SK-N-SH (cell line): ENCODE measurements at regions not wholly inside any gene's neighbourhood (a gene's known extent, or its start where the extent isn't known, plus 50 kb on each side); places are given as distances from the start of the nearest gene placed in this dataset.

Experiments
- CTCF ChIA-PET: fragments of 300-600, 350-600 bp; formaldehyde crosslinking; extraction: SDS; loops from one replicate; lab custom pipeline; 2021; lab: Yijun Ruan, JAX
- POLR2A ChIA-PET: fragments of 350-600 bp; sonication (Branson Sonifier 250); formaldehyde crosslinking; extraction: SDS; loops from one replicate; lab custom pipeline; 2020; ENCODE audit warnings: antibody characterized with exemption, inconsistent platforms; lab: Yijun Ruan, JAX
- DNase-seq: peaks from one replicate; pipeline ENCODE4 v3.0.0; 2012
- H2AFZ ChIP-seq: fragments of 200-600 bp; sonication (generic); 2 replicates; pipeline ENCODE4 v1.8.1; 2016; ENCODE audit warnings: antibody characterized with exemption, mild to moderate bottlenecking, low read depth
- H3F3A ChIP-seq: fragments of 200-600 bp; sonication (generic); replicated peaks from 2 replicates; pipeline ENCODE3; 2016; ENCODE audit warnings: antibody characterized with exemption, mild to moderate bottlenecking; ENCODE audit not compliant: insufficient read depth
- H3K27ac ChIP-seq, 2 experiments: fragments of 200-500 bp in 1 of 2; fragments of 200-600 bp in 1 of 2; sonication (Bioruptor generic) in 1 of 2; sonication (generic), shearing (Covaris generic) in 1 of 2; 2 replicates each; pipeline versions ENCODE4 v1.5.1 to v1.6.1; 2014 to 2016; ENCODE audit warnings: low read depth in 2 of 2, inconsistent platforms in 1 of 2, low read length in 1 of 2, mild to moderate bottlenecking in 1 of 2, mixed read lengths in 1 of 2
- H3K27me3 ChIP-seq: fragments of 200-600 bp; sonication (generic), shearing (Covaris generic); 2 replicates; pipeline ENCODE4 v1.6.1; 2016; ENCODE audit warnings: mixed run types; ENCODE audit not compliant: insufficient read depth
- H3K36me3 ChIP-seq, 2 experiments: fragments of 200-500 bp in 1 of 2; fragments of 200-600 bp in 1 of 2; sonication (Bioruptor generic) in 1 of 2; sonication (generic) in 1 of 2; replicated peaks in 1 of 2; 2 replicates each; pipeline versions ENCODE3 to v1.5.1; 2014 to 2016; ENCODE audit warnings: low read length in 1 of 2, mild to moderate bottlenecking in 1 of 2; ENCODE audit not compliant: insufficient read depth in 2 of 2, control insufficient read depth in 1 of 2
- H3K4me1 ChIP-seq, 2 experiments: fragments of 200-500 bp in 1 of 2; fragments of 200-600 bp in 1 of 2; sonication (Bioruptor generic) in 1 of 2; sonication (generic), shearing (Covaris generic) in 1 of 2; 2 replicates each; pipeline versions ENCODE4 v1.5.1 to v1.6.1; 2014 to 2016; ENCODE audit warnings: low read depth in 1 of 2, low read length in 1 of 2, mixed run types in 1 of 2; ENCODE audit not compliant: insufficient read depth in 2 of 2, control insufficient read depth in 1 of 2
- H3K4me2 ChIP-seq: fragments of 200-600 bp; sonication (generic), shearing (Covaris generic); 2 replicates; pipeline ENCODE4 v1.6.1; 2017; ENCODE audit warnings: mixed run types
- H3K4me3 ChIP-seq, 2 experiments: fragments of 200-500 bp in 1 of 2; fragments of 200-600 bp in 1 of 2; sonication (Bioruptor generic) in 1 of 2; sonication (generic), shearing (Covaris generic) in 1 of 2; 2 replicates each; pipeline versions ENCODE4 v1.5.1 to v1.8.1; 2014 to 2016; ENCODE audit warnings: low read depth in 2 of 2, inconsistent platforms in 1 of 2, low read length in 1 of 2, mild to moderate bottlenecking in 1 of 2, mixed read lengths in 1 of 2, moderate library complexity in 1 of 2
- H3K79me2 ChIP-seq: fragments of 200-600 bp; sonication (generic); 2 replicates; pipeline ENCODE4 v1.8.1; 2017; ENCODE audit warnings: mild to moderate bottlenecking; ENCODE audit not compliant: insufficient read depth
- H3K9ac ChIP-seq: fragments of 200-600 bp; sonication (generic); 2 replicates; pipeline ENCODE4 v1.6.1; 2017; ENCODE audit warnings: mixed run types
- H3K9me2 ChIP-seq: fragments of 200-600 bp; sonication (generic); 2 replicates; pipeline ENCODE4 v1.6.1; 2017; ENCODE audit warnings: mixed run types
- H3K9me3 ChIP-seq: fragments of 200-600 bp; sonication (generic); 2 replicates; pipeline ENCODE4 v1.6.1; 2017; ENCODE audit warnings: mixed run types, mild to moderate bottlenecking, moderate library complexity
- H4K20me1 ChIP-seq: fragments of 200-600 bp; sonication (generic); 2 replicates; pipeline ENCODE4 v1.6.1; 2017; ENCODE audit warnings: mild to moderate bottlenecking, mixed run types; ENCODE audit not compliant: insufficient read depth
- CHD2 ChIP-seq: fragments of 150-350 bp; IDR thresholded peaks from 2 replicates; pipeline ENCODE4 v1.6.1; 2018; ENCODE audit warnings: low read length; ENCODE audit not compliant: partially characterized antibody
- ELF1 ChIP-seq: IDR thresholded peaks from 2 replicates; pipeline ENCODE4 v1.4.0; 2012
- FOSL2 ChIP-seq: IDR thresholded peaks from 2 replicates; pipeline ENCODE4 v1.4.0; 2012; ENCODE audit warnings: low read depth, mild to moderate bottlenecking, moderate library complexity, borderline replicate concordance
- FOXJ3 ChIP-seq: sonication (generic); formaldehyde crosslinking; IDR thresholded peaks from 2 replicates; pipeline ENCODE4 v1.5.1; 2020; ENCODE audit warnings: mild to moderate bottlenecking, missing genetic modification reagents
- FOXM1 ChIP-seq: IDR thresholded peaks from 2 replicates; pipeline ENCODE4 v1.4.0; 2012; ENCODE audit warnings: low read depth, mild to moderate bottlenecking
- GABPA ChIP-seq: IDR thresholded peaks from 2 replicates; pipeline ENCODE4 v1.4.0; 2012; ENCODE audit warnings: low read depth, mild to moderate bottlenecking
- JUND ChIP-seq: IDR thresholded peaks from 2 replicates; pipeline ENCODE4 v1.4.0; 2012
- MEF2A ChIP-seq: IDR thresholded peaks from 2 replicates; pipeline ENCODE4 v1.4.0; 2012; ENCODE audit warnings: low read depth, borderline replicate concordance
- NFIC ChIP-seq: IDR thresholded peaks from 2 replicates; pipeline ENCODE4 v1.4.0; 2012; ENCODE audit warnings: borderline replicate concordance
- NRF1 ChIP-seq: IDR thresholded peaks from 2 replicates; pipeline ENCODE4 v1.6.1; 2012; ENCODE audit warnings: low read depth, mild to moderate bottlenecking, low read length
- POLR2AphosphoS5 ChIP-seq: IDR thresholded peaks from 2 replicates; pipeline ENCODE4 v1.6.1; 2012; ENCODE audit warnings: low read depth, low read length
- RFX5 ChIP-seq: IDR thresholded peaks from 2 replicates; pipeline ENCODE4 v1.6.1; 2012; ENCODE audit warnings: mild to moderate bottlenecking, improper control_type of control experiment, low read length
- SIN3A ChIP-seq: IDR thresholded peaks from 2 replicates; pipeline ENCODE4 v1.6.1; 2012; ENCODE audit warnings: low read depth, mild to moderate bottlenecking, low read length, moderate library complexity, borderline replicate concordance
- SMC3 ChIP-seq: IDR thresholded peaks from 2 replicates; pipeline ENCODE4 v1.6.1; 2012; ENCODE audit warnings: low read depth, low read length, improper control_type of control experiment
- TAF1 ChIP-seq: IDR thresholded peaks from 2 replicates; pipeline ENCODE4 v1.6.1; 2012; ENCODE audit warnings: low read depth, mild to moderate bottlenecking, low read length, moderate library complexity, borderline replicate concordance
- TEAD4 ChIP-seq: IDR thresholded peaks from 2 replicates; pipeline ENCODE4 v1.4.0; 2012; ENCODE audit warnings: mild to moderate bottlenecking, borderline replicate concordance; ENCODE audit not compliant: insufficient read depth
- TF ChIP-seq, protein P1 (sequence below): IDR thresholded peaks from 2 replicates; pipeline ENCODE4 v1.6.1; 2012; ENCODE audit warnings: mild to moderate bottlenecking, low read depth, low read length, moderate library complexity
- TF ChIP-seq, protein P2 (sequence below): IDR thresholded peaks from 2 replicates; pipeline ENCODE4 v1.4.0; 2012; ENCODE audit warnings: low read depth
- TF ChIP-seq, protein P3 (sequence below): fragments of 150-350 bp; IDR thresholded peaks from 2 replicates; pipeline ENCODE4 v1.6.1; 2017; ENCODE audit warnings: antibody characterized with exemption, low read length, low read depth, borderline replicate concordance
- TF ChIP-seq, protein P4 (sequence below): fragments of 200-600 bp; sonication (generic); IDR thresholded peaks from 2 replicates; pipeline ENCODE4 v1.6.1; 2017; ENCODE audit warnings: antibody characterized with exemption, mild to moderate bottlenecking, moderate library complexity

DNA sequence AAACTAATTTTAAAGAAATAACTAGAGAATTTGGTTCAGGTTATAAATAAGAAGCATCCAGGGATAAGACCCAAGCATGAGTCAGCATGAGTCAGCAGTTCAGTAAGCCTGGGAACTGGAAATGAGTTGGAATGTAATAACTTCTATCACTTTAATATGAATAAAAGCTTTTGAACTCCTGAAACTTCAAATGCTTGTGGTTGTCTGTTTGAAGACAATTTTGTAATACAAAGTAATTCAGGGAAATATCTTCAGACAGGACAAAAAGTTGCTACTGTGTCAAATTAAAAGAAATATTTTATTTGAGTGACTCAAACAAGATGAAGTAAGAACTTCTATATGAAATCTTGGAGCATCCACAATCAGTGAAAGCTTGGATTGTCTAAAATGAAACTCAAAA lies 331.2 kb upstream of the DAB2 start:
- Histone ChIP-seq H3K9me2 (no peaks in the 10 kb centered on the region), H4K20me1 (no peaks in the 10 kb centered on the region), H3K4me1 (peaks cover 0 to 6% of the 10 kb centered on the region in 2 experiments; a peak in 1 of 4 replicates), H3K4me2 (peak overlapping the region; percentile 16; the same call in 1 of the 2 replicates), H3K36me3 (no peaks in the 10 kb centered on the region), H3K4me3 (no peak overlapping the region), H2AFZ (0 out of 2 replicates have a peak overlapping the region, but pooled peaks have one; percentile 25), H3K27me3 (no peaks in the 10 kb centered on the region), H3K9ac (no peak overlapping the region), H3F3A (peaks cover 9% of the 10 kb centered on the region), H3K27ac (peak overlapping the region in 1 of 2 experiments; percentile 39; a peak in 2 of 4 replicates), H3K9me3 (no peaks in the 10 kb centered on the region), H3K79me2 (no peaks in the 10 kb centered on the region)
- no peak for DNase-seq
- ChIA-PET CTCF (interaction anchor here (1.0 kb wide), 1 partner anchor 12 kb away, joined by 3 read pairs; no protein-coding TSS in a partner anchor), POLR2A (no interaction called here)
- TF ChIP-seq SIN3A = no peak
- peak; percentile 27; the same call in 1 of the 2 replicates for TF ChIP-seq JUND
- TF ChIP-seq FOSL2 = peak; percentile 42; the same call in 1 of the 2 replicates
- TF ChIP-seq, all 33 proteins: peak for 2

DNA sequence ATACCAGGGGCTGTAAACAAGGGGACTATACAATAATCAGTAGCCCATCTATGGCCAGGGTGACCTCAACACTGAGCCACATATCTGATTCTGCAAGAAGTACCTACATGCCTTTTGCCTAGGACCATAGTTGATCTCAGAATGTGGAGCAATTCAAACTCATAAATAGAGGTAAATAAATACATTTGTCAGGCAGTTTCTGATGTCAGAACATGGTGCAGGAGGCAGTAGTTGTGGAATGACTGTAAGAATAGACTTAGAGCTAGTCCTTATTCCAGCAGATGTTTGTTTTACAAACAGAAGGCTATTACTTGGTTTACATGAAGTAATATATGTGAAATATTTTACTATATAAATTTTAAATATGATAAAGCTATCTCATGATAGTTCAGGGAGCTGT lies 330.7 kb upstream of the DAB2 start:
- peaks cover 9% of the 10 kb centered on the region for H3F3A ChIP-seq
- TF ChIP-seq, protein P1, sequence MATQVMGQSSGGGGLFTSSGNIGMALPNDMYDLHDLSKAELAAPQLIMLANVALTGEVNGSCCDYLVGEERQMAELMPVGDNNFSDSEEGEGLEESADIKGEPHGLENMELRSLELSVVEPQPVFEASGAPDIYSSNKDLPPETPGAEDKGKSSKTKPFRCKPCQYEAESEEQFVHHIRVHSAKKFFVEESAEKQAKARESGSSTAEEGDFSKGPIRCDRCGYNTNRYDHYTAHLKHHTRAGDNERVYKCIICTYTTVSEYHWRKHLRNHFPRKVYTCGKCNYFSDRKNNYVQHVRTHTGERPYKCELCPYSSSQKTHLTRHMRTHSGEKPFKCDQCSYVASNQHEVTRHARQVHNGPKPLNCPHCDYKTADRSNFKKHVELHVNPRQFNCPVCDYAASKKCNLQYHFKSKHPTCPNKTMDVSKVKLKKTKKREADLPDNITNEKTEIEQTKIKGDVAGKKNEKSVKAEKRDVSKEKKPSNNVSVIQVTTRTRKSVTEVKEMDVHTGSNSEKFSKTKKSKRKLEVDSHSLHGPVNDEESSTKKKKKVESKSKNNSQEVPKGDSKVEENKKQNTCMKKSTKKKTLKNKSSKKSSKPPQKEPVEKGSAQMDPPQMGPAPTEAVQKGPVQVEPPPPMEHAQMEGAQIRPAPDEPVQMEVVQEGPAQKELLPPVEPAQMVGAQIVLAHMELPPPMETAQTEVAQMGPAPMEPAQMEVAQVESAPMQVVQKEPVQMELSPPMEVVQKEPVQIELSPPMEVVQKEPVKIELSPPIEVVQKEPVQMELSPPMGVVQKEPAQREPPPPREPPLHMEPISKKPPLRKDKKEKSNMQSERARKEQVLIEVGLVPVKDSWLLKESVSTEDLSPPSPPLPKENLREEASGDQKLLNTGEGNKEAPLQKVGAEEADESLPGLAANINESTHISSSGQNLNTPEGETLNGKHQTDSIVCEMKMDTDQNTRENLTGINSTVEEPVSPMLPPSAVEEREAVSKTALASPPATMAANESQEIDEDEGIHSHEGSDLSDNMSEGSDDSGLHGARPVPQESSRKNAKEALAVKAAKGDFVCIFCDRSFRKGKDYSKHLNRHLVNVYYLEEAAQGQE = no peak
- TF ChIP-seq MEF2A (no peak), SMC3 (no peak), CHD2 (no peak), TAF1 (no peak), RFX5 (no peak), NFIC (no peak), ELF1 (no peak), GABPA (no peak), NRF1 (no peak), JUND (no peak), FOXJ3 (CRISPR knock-in tag) (no peak), POLR2AphosphoS5 (no peak), FOSL2 (no peak), FOXM1 (no peak), TEAD4 (no peak)
- TF ChIP-seq, protein P2, sequence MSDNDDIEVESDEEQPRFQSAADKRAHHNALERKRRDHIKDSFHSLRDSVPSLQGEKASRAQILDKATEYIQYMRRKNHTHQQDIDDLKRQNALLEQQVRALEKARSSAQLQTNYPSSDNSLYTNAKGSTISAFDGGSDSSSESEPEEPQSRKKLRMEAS = no peak
- TF ChIP-seq, protein P3, sequence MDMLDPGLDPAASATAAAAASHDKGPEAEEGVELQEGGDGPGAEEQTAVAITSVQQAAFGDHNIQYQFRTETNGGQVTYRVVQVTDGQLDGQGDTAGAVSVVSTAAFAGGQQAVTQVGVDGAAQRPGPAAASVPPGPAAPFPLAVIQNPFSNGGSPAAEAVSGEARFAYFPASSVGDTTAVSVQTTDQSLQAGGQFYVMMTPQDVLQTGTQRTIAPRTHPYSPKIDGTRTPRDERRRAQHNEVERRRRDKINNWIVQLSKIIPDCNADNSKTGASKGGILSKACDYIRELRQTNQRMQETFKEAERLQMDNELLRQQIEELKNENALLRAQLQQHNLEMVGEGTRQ = no peak
- TF ChIP-seq, protein P4, sequence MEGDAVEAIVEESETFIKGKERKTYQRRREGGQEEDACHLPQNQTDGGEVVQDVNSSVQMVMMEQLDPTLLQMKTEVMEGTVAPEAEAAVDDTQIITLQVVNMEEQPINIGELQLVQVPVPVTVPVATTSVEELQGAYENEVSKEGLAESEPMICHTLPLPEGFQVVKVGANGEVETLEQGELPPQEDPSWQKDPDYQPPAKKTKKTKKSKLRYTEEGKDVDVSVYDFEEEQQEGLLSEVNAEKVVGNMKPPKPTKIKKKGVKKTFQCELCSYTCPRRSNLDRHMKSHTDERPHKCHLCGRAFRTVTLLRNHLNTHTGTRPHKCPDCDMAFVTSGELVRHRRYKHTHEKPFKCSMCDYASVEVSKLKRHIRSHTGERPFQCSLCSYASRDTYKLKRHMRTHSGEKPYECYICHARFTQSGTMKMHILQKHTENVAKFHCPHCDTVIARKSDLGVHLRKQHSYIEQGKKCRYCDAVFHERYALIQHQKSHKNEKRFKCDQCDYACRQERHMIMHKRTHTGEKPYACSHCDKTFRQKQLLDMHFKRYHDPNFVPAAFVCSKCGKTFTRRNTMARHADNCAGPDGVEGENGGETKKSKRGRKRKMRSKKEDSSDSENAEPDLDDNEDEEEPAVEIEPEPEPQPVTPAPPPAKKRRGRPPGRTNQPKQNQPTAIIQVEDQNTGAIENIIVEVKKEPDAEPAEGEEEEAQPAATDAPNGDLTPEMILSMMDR = no peak
- no peaks in the 10 kb centered on the region for H3K36me3 ChIP-seq
- H3K9ac ChIP-seq = no peak overlapping the region
- no peak overlapping the region for H2AFZ ChIP-seq
- peaks cover 0 to 6% of the 10 kb centered on the region in 2 experiments; a peak in 1 of 4 replicates for H3K4me1 ChIP-seq
- H3K79me2 ChIP-seq = no peaks in the 10 kb centered on the region
- H3K4me2 ChIP-seq = no peak overlapping the region
- no peaks in the 10 kb centered on the region for H3K27me3 ChIP-seq
- H3K4me3 ChIP-seq = no peak overlapping the region
- no peaks in the 10 kb centered on the region for H3K9me3 ChIP-seq
- DNase-seq = no peak
- H3K9me2 ChIP-seq = no peaks in the 10 kb centered on the region
- CTCF ChIA-PET = interaction anchor here (1.0 kb wide), 1 partner anchor 11 kb away, joined by 3 read pairs; no protein-coding TSS in a partner anchor
- POLR2A ChIA-PET = no interaction called here
- no peak overlapping the region; a peak in 1 of 4 replicates for H3K27ac ChIP-seq
- H4K20me1 ChIP-seq = no peaks in the 10 kb centered on the region
